Natural killer cell (primary cell): ENCODE measurements at regions not wholly inside any gene's neighbourhood (a gene's known extent, or its start where the extent isn't known, plus 50 kb on each side); places are given as distances from the start of the nearest gene placed in this dataset.

Experiments
- ATAC-seq, 3 donors: fragments of 150-1000 bp in 2 of 3; fragments of 200-7000 bp in 1 of 3; cut with Tn5 transposase; 1 replicate in 1 of 3; 2 replicates in 2 of 3; pipeline ENCODE4 v1.10.0; 2021; ENCODE audit warnings: mild to moderate bottlenecking in 2 of 3, moderate library complexity in 2 of 3
- DNase-seq, 2 donors: peaks; one replicate each; pipeline versions ENCODE4 v3.0.0 to v3.0.0-alpha.2; 2013 to 2021; ENCODE audit warnings: mixed read lengths in 1 of 2
- H3K27ac ChIP-seq: one replicate; pipeline ENCODE4 v1.5.1; 2013; ENCODE audit warnings: mild to moderate bottlenecking, low read length
- H3K27me3 ChIP-seq: one replicate; pipeline ENCODE4 v1.6.1; 2013; ENCODE audit warnings: low read length; ENCODE audit not compliant: control insufficient read depth, insufficient read depth
- H3K36me3 ChIP-seq: one replicate; pipeline ENCODE4 v1.6.1; 2013; ENCODE audit warnings: low read length; ENCODE audit not compliant: control insufficient read depth, insufficient read depth
- H3K4me1 ChIP-seq: one replicate; pipeline ENCODE4 v1.6.1; 2013; ENCODE audit warnings: low read length; ENCODE audit not compliant: control insufficient read depth, insufficient read depth
- H3K4me3 ChIP-seq: one replicate; pipeline ENCODE4 v1.5.1; 2013; ENCODE audit warnings: low read length
- H3K9me3 ChIP-seq: one replicate; pipeline ENCODE4 v1.6.1; 2013; ENCODE audit warnings: low read length; ENCODE audit not compliant: control insufficient read depth, insufficient read depth
- H3K27ac Mint-ChIP-seq, 2 donors: one replicate each; pipeline ENCODE4 v1.8.0; 2022; ENCODE audit warnings: mild to moderate bottlenecking in 2 of 2, mixed read lengths in 2 of 2, moderate library complexity in 1 of 2
- H3K27me3 Mint-ChIP-seq, 2 donors: one replicate each; pipeline ENCODE4 v1.8.0; 2022; ENCODE audit warnings: low read depth in 2 of 2, mixed read lengths in 2 of 2
- H3K36me3 Mint-ChIP-seq: one replicate; pipeline ENCODE4 v1.8.0; 2022; ENCODE audit warnings: mixed read lengths
- H3K4me1 Mint-ChIP-seq, 2 donors: one replicate each; pipeline ENCODE4 v1.8.0; 2022; ENCODE audit warnings: mixed read lengths in 2 of 2
- H3K4me3 Mint-ChIP-seq: one replicate; pipeline ENCODE4 v1.8.0; 2022; ENCODE audit warnings: mild to moderate bottlenecking, moderate library complexity, mixed read lengths
- H3K9me3 Mint-ChIP-seq, 2 donors: one replicate each; pipeline ENCODE4 v1.8.0; 2022; ENCODE audit warnings: mixed read lengths in 2 of 2
- WGBS: methylation state at CpG from one replicate; pipeline ENCODE4 v1.1.7; 2013; ENCODE audit warnings: missing lambda C conversion rate; ENCODE audit not compliant: insufficient coverage; 5-methylcytosine and 5-hydroxymethylcytosine counted together
- intact Hi-C: fragments of 100-400 bp; cut with micrococcal nuclease; formaldehyde crosslinking; loops from one replicate; pipeline ENCODE4 v1.14.2; 2022
- TF ChIP-seq, protein P1 (sequence below): fragments of 200-600 bp; IDR thresholded peaks from one replicate; pipeline ENCODE4 v1.8.0; 2022; ENCODE audit warnings: antibody characterized with exemption

GRCh38 chr12:88889326-88890110 lies 309.2 kb upstream of the KITLG start:
- Mint-ChIP-seq H3K27me3 (no peaks in the 10 kb centered on the region), H3K4me1 (no peaks in the 10 kb centered on the region), H3K36me3 (no peaks in the 10 kb centered on the region), H3K27ac (no peak overlapping the region), H3K9me3 (peaks cover 4 to 8% of the 10 kb centered on the region in 2 donors), H3K4me3 (no peak overlapping the region)
- no peak overlapping the region for H3K4me3 ChIP-seq
- no peak for ATAC-seq
- intact Hi-C loops = no loop called here
- no peaks in the 10 kb centered on the region for H3K9me3 ChIP-seq
- no peaks in the 10 kb centered on the region for H3K27me3 ChIP-seq
- no peak overlapping the region for H3K27ac ChIP-seq
- DNase-seq = no peak
- no peaks in the 10 kb centered on the region for H3K36me3 ChIP-seq
- no peaks in the 10 kb centered on the region for H3K4me1 ChIP-seq
- TF ChIP-seq, protein P1, sequence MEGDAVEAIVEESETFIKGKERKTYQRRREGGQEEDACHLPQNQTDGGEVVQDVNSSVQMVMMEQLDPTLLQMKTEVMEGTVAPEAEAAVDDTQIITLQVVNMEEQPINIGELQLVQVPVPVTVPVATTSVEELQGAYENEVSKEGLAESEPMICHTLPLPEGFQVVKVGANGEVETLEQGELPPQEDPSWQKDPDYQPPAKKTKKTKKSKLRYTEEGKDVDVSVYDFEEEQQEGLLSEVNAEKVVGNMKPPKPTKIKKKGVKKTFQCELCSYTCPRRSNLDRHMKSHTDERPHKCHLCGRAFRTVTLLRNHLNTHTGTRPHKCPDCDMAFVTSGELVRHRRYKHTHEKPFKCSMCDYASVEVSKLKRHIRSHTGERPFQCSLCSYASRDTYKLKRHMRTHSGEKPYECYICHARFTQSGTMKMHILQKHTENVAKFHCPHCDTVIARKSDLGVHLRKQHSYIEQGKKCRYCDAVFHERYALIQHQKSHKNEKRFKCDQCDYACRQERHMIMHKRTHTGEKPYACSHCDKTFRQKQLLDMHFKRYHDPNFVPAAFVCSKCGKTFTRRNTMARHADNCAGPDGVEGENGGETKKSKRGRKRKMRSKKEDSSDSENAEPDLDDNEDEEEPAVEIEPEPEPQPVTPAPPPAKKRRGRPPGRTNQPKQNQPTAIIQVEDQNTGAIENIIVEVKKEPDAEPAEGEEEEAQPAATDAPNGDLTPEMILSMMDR = no peak
- WGBS = no CpG with 5 or more reads among the region's 2 CpGs

DNA sequence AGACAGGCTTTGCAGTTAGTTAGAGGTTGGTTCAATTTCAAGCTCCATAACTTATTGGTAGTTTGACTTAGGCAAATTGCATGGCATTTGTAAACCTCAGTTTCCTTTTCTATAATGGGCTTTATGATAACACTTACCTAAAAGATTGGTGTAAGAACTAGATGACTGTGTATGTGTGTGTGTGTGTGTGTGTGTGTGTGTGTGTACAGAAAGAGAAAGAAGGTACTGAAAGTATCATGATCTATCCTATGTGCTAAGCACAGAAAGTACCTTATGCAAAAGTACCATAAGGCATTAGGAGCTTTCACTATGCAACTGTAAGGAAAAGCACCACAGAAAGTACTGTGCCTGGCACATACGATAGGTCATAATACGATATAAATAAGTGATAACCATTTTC lies 304.3 kb upstream of the KITLG start:
- Mint-ChIP-seq H3K9me3 (peaks cover 2 to 3% of the 10 kb centered on the region in 2 donors), H3K27ac (no peak overlapping the region), H3K4me3 (no peak overlapping the region), H3K27me3 (no peaks in the 10 kb centered on the region), H3K4me1 (no peaks in the 10 kb centered on the region), H3K36me3 (no peaks in the 10 kb centered on the region)
- no peaks in the 10 kb centered on the region for H3K36me3 ChIP-seq
- H3K27ac ChIP-seq = no peak overlapping the region
- no peaks in the 10 kb centered on the region for H3K4me1 ChIP-seq
- 100% methylated on average over 2 of the region's 2 CpGs for WGBS
- H3K27me3 ChIP-seq = no peaks in the 10 kb centered on the region
- H3K4me3 ChIP-seq = no peak overlapping the region
- ATAC-seq (no peak), DNase-seq (no peak)
- H3K9me3 ChIP-seq = no peaks in the 10 kb centered on the region
- TF ChIP-seq, protein P1 = no peak
- intact Hi-C loops = no loop called here

DNA sequence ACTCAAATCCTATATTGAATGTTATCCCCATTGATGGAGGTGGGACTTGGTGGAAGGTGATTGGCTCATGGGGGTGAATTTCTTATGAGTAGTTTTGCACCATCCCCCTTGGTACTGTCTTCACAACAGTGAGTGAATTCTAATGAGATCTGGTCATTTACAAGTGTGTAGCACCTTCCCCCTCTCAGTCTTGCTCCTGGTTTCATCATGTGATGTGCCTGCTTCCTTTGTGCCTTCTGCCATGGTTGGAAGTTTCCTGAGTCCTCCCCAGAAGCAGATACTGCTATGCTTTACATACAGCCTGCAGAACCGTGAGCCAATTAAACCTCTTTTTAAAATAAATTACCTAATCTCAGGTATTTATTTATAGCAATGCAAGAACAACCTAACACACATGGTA lies 302.4 kb upstream of the KITLG start:
- H3K4me1 ChIP-seq = no peaks in the 10 kb centered on the region
- WGBS = no CpG with 5 or more reads among the region's 1 CpG
- DNase-seq (no peak), ATAC-seq (no peak)
- peaks cover 2 to 3% of the 10 kb centered on the region in 2 donors for H3K9me3 Mint-ChIP-seq
- no peaks in the 10 kb centered on the region for H3K4me1 Mint-ChIP-seq
- no peaks in the 10 kb centered on the region for H3K27me3 Mint-ChIP-seq
- no peaks in the 10 kb centered on the region for H3K27me3 ChIP-seq
- H3K27ac Mint-ChIP-seq = no peak overlapping the region
- H3K27ac ChIP-seq = no peak overlapping the region
- no peaks in the 10 kb centered on the region for H3K36me3 ChIP-seq
- intact Hi-C loops = no loop called here
- TF ChIP-seq, protein P1 = no peak
- no peaks in the 10 kb centered on the region for H3K9me3 ChIP-seq
- no peak overlapping the region for H3K4me3 ChIP-seq
- no peaks in the 10 kb centered on the region for H3K36me3 Mint-ChIP-seq
- no peak overlapping the region for H3K4me3 Mint-ChIP-seq

- no peak overlapping the region for H3K27ac ChIP-seq
- H3K4me3 ChIP-seq = no peak overlapping the region
- intact Hi-C loops = no loop called here
- H3K9me3 ChIP-seq = no peaks in the 10 kb centered on the region
- H3K4me1 ChIP-seq = no peaks in the 10 kb centered on the region
- no peaks in the 10 kb centered on the region for H3K36me3 ChIP-seq
- DNase-seq (no peak), ATAC-seq (no peak)
- WGBS = 94% methylated on average over 2 of the region's 2 CpGs
- Mint-ChIP-seq H3K9me3 (peaks cover under 1 to 2% of the 10 kb centered on the region in 2 donors), H3K4me3 (no peak overlapping the region), H3K36me3 (no peaks in the 10 kb centered on the region), H3K27ac (no peak overlapping the region), H3K27me3 (no peaks in the 10 kb centered on the region), H3K4me1 (no peaks in the 10 kb centered on the region)
- H3K27me3 ChIP-seq = no peaks in the 10 kb centered on the region
- TF ChIP-seq, protein P1 = no peak
Observed at GRCh38 chr12:88880051-88880450, 299.8 kb upstream of the KITLG start.
